ENCODE measurements at regions not wholly inside any gene's neighbourhood (a gene's known extent, or its start where the extent isn't known, plus 50 kb on each side); places are given as distances from the start of the nearest gene placed in this dataset.

- DNase-seq: no peak
These were observed 108.1 kb upstream of the IGFBP3 start for GRCh38 chr7:46029111-46029704.

- no peak for DNase-seq
These were observed 107.2 kb upstream of the IGFBP3 start for GRCh38 chr7:46028246-46028645.

GRCh38 chr7:46026741-46027140 is 105.7 kb upstream of the IGFBP3 start:
- DNase-seq: no peak

GRCh38 chr7:46024263-46024916 is 103.3 kb upstream of the IGFBP3 start:
- no peak for DNase-seq

- no peak for DNase-seq
These were observed 101.3 kb upstream of the IGFBP3 start for GRCh38 chr7:46022397-46022796.

- no peak for DNase-seq
These were observed 94.2 kb upstream of the IGFBP3 start for GRCh38 chr7:46015107-46015868.

- no peak for DNase-seq
These were observed 90.4 kb upstream of the IGFBP3 start for GRCh38 chr7:46011501-46011900.

- no peak for DNase-seq
These were observed 90.0 kb upstream of the IGFBP3 start for GRCh38 chr7:46011059-46011458.

GRCh38 chr7:46009211-46009610 is 88.1 kb upstream of the IGFBP3 start:
- DNase-seq: no peak

GRCh38 chr7:46007990-46008643 is 87.0 kb upstream of the IGFBP3 start:
- DNase-seq: no peak

- no peak for DNase-seq
These were observed 86.1 kb upstream of the IGFBP3 start for GRCh38 chr7:46007194-46007593.

GRCh38 chr7:46006723-46007122 is 85.7 kb upstream of the IGFBP3 start:
- DNase-seq: no peak

GRCh38 chr7:46006212-46006611 is 85.1 kb upstream of the IGFBP3 start:
- DNase-seq: no peak

GRCh38 chr7:46004965-46005364 is 83.9 kb upstream of the IGFBP3 start:
- DNase-seq: no peak

GRCh38 chr7:46003896-46004875 is 83.1 kb upstream of the IGFBP3 start:
- no peak for DNase-seq

- DNase-seq: no peak
These were observed 82.1 kb upstream of the IGFBP3 start for GRCh38 chr7:46003161-46003560.

- no peak for DNase-seq
These were observed 79.4 kb upstream of the IGFBP3 start for GRCh38 chr7:46000513-46000912.

- DNase-seq: no peak
These were observed 78.5 kb upstream of the IGFBP3 start for GRCh38 chr7:45999541-45999940.

- DNase-seq: no peak
These were observed 77.4 kb upstream of the IGFBP3 start for GRCh38 chr7:45998506-45998905.

GRCh38 chr7:45993621-45994020 is 72.5 kb upstream of the IGFBP3 start:
- DNase-seq: no peak

GRCh38 chr7:45992826-45993225 is 71.8 kb upstream of the IGFBP3 start:
- DNase-seq: no peak

GRCh38 chr7:45990276-45990675 is 69.2 kb upstream of the IGFBP3 start:
- no peak for DNase-seq
